Myocyte (in vitro differentiated cells): ENCODE measurements at regions not wholly inside any gene's neighbourhood (a gene's known extent, or its start where the extent isn't known, plus 50 kb on each side); places are given as distances from the start of the nearest gene placed in this dataset.
"Not testable (repeated sequence)": the region's sequence is repeated elsewhere in the genome, so short reads cannot be mapped to it uniquely, and the experiment has no call there.

Experiments used
- DNase-seq: peaks from one replicate; pipeline ENCODE4 v3.0.0-alpha.2; 2012; ENCODE audit warnings: low read depth

DNA sequence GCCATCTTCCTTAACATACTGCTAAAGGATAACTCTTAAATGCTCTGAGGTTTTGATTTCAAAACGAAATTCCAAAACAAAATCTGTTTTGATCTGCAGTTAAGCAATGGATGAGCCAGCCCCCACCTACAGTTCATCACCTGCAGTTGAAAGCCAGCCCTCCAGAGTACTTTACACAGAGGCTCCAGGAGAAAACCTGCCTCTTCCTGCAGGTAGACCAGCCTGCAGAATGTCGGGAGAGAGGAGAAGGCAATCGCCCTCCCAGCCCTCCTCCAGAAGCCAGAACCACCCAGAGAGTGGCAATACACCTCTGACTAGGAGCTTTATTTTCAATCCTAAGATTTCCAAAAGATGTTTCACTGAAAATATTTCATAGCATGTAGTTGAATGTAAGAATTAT lies 798.1 kb downstream of the GATA3 start:
- DNase-seq, result no peak

GRCh38 chr10:8853048-8853447 lies 798.6 kb downstream of the GATA3 start:
- DNase-seq, result no peak

- DNase-seq, result not testable (repeated sequence)
These were observed 814.4 kb downstream of the GATA3 start for GRCh38 chr10:8868924-8869323.

DNA sequence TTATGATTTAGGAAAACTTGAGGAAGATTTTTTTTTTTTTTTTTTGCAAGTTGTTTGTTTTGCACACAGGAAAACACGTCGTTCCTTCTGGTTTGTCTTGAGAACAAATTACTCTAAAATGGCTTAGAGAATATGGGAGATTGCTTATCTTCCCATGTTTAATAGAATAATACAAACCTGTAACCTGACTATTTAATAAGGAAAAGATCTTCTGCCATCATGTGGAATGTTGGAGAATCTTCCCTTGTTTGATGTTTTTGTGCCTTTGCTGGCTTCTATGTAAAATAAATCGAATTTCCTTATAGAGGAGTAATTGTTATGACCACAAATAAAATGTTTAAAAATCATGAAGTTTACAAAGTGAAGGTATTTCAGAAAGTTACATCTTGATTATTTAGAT lies 818.8 kb downstream of the GATA3 start:
- DNase-seq, result no peak

- no peak for DNase-seq
These were observed 819.8 kb downstream of the GATA3 start for GRCh38 chr10:8874268-8874667.

DNA sequence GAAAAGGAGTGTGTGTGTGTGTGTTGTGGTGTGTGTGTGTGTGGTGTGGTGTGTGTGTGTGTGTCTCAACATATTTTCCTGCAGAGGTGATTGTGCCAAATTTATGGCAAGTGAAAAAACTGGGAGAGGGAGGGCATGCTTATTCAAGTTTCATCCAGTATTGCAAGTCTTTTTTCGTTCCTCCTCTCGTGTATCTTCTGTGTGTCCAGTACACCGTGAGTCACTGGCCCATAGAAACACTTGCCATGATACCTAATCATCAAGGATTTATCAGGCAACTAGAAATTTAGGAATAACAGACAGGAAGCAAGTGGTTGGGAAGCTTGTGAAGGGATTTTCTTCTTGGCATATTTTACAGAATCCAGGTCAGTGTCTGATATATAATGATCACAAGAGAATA lies 820.5 kb downstream of the GATA3 start:
- DNase-seq, result no peak

GRCh38 chr10:8876171-8876570 lies 821.7 kb downstream of the GATA3 start:
- DNase-seq, result no peak

GRCh38 chr10:8889538-8889937 lies 835.0 kb downstream of the GATA3 start:
- no peak for DNase-seq

GRCh38 chr10:8893102-8893501 lies 838.6 kb downstream of the GATA3 start:
- DNase-seq, result no peak

DNA sequence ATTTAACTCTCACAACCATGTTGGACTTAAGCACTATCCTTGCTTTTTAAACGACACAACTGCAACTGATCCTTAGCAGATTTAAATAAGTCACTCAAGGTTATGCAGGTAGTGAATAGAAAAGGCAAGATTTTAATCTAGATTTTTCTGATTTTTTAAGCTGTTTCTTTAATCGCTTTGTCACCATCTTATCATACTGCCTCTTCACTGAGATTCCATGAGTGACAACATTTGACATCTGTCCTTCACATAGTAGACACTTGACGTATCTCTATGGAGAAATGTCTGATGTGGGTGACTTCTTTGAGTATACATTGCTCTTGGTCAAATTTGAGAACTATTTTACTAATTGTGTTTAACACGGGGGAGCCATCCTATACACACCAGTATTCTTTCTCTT lies 839.7 kb downstream of the GATA3 start:
- no peak for DNase-seq

DNA sequence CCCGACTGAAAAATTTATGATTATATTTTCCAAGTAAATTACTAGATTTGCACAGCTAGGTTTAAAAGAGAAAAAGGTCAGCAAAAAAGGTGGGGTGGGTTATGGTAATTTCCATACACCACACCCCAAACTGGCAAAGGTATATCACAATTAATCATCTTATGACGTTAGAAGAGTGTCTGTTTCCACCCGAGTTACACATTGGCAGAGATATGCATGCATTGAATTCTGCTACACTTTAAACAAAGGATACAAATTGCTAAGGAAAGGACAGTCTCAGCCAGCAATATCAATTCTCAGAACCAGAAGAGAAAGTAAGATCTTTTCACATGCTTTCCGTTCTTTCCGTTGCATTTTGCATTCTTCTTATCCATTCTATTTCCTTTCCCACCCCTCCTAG lies 843.3 kb downstream of the GATA3 start:
- DNase-seq, result no peak

GRCh38 chr10:8898745-8899330 lies 844.4 kb downstream of the GATA3 start:
- DNase-seq, result no peak

GRCh38 chr10:8902926-8903325 lies 848.4 kb downstream of the GATA3 start:
- no peak for DNase-seq

DNA sequence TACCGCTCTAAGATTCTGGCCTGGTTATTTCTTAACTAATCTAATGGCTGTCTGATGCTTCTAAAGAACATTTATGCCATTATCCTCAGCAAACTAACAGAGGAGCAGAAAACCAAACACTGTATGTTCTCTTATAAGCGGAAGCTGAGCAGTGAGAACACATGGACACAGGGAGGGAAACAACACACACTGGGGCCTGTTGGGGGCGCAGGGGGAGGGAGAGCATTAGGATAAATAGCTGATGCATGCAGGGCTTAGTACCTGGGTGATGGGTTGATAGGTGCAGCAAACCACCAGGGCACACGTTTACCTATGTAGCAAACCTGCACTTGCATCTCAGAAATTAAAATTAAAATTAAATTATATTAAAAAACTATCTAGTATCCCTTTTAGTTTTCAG lies 853.5 kb downstream of the GATA3 start:
- no peak for DNase-seq

- DNase-seq, result no peak
These were observed 855.8 kb downstream of the GATA3 start for GRCh38 chr10:8910314-8910713.

DNA sequence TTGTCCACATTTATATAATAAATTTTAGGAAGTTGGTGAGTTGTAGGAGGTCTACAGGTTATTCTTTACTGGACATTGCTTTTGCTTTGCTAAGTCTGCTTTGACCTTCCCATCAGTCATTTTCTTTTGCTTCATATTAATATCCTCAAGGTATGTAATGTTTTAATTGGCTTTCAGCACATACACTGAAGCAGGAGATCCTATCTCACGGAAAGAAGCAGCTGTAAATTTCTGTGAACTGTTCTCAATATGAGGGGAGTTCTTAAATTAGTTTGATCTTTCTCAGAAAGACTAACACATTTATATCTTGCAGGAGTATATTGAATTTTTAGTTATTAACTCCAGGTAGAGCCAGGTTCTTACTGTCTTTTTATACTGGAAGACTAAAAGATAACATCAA lies 856.5 kb downstream of the GATA3 start:
- no peak for DNase-seq

DNA sequence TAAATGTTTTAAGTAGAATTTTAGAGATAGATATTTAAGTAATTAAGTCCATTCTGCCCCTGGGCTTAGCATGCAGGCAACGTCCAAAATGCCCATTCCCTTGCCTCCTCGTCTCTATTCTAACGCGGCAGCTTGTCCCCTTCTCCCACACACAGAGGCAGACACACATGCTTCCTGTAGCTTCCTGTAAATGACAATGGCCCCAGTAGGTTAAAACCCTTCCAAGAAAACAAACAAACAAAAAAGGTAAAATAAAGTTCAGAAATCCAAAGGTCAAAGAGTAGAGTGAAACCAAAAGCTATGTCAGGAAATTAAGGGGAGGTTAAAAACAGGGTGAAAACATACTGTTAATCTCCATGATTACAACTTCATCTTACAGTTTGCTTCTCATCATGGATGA lies 857.6 kb downstream of the GATA3 start:
- no peak for DNase-seq

DNA sequence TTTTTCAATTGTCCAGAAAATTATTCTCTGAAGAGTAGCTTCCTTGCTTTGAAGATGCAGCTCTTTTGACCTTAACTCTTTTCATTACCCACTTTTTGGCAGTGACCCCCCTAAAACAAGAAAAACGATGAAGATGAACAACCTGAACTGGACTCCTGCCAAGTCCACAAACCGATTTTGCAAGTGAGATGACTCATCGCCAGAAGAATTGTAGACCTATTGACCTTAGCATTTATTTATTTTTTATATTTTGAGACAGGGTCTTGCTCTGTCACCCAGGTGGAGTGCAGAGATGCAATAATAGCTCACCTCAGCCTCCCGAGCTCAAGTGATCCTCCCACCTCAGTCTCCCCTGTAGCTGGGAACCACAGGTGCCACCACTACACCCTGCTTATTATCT lies 859.2 kb downstream of the GATA3 start:
- DNase-seq, result no peak

GRCh38 chr10:8919280-8919679 lies 864.8 kb downstream of the GATA3 start:
- no peak for DNase-seq

- no peak for DNase-seq
These were observed 867.1 kb downstream of the GATA3 start for GRCh38 chr10:8921568-8921967.

GRCh38 chr10:8923096-8923495 lies 868.6 kb downstream of the GATA3 start:
- no peak for DNase-seq

DNA sequence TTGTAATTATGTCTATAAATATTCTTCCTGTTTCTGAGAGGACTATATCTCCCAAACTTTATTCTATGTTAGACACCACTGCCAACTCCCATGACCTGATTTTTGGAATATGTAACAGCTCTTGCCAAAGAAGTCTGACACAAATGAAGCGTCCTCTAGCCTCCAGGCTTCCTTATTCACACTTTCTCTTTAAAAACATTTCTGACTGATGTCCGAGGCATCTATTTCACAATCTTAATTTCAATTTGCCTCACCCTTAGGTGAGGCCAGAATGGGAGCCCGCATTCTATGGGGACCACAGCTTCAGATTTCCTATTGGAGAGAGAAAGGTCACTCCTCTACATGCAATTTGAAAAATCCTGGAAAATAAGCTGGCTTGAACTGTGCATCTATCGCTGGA lies 873.2 kb downstream of the GATA3 start:
- no peak for DNase-seq

GRCh38 chr10:8946451-8946850 lies 892.0 kb downstream of the GATA3 start:
- DNase-seq, result no peak

- DNase-seq, result no peak
These were observed 896.5 kb downstream of the GATA3 start for GRCh38 chr10:8950978-8951377.
